Pancreas (tissue), 10 donors: ENCODE measurements at regions not wholly inside any gene's neighbourhood (a gene's known extent, or its start where the extent isn't known, plus 50 kb on each side); places are given as distances from the start of the nearest gene placed in this dataset.

Experiments used
- ATAC-seq, 4 donors: fragments of 200-7000 bp; cut with Tn5 transposase; one replicate each; pipeline versions ENCODE4 v1.8.0 to v1.9.1; 2020; ENCODE audit warnings: mild to moderate bottlenecking in 4 of 4, moderate library complexity in 4 of 4
- DNase-seq, 6 donors: peaks; one replicate each; pipeline ENCODE4 v3.0.0-alpha.2; 2020
- FAIRE-seq: peaks from 2 replicates; lab custom pipeline; 2012; peaks lifted over from hg19 to GRCh38; lab: Jason Lieb, UNC
- H3K27ac ChIP-seq, 4 donors: fragments of 200-600 bp; sonication (generic); 1 replicate in 3 of 4; 2 replicates in 1 of 4; pipeline versions ENCODE4 v1.5.0 to v1.8.0; 2020
- H3K27me3 ChIP-seq, 4 donors: fragments of 200-600 bp; one replicate each; pipeline ENCODE4 v1.8.0; 2021
- H3K36me3 ChIP-seq, 3 donors: fragments of 200-600 bp; sonication (generic) in 1 of 3; one replicate each; pipeline versions ENCODE4 v1.5.0 to v1.8.0; 2020 to 2021
- H3K4me1 ChIP-seq, 3 donors: fragments of 200-600 bp; one replicate each; pipeline ENCODE4 v1.8.0; 2021
- H3K4me3 ChIP-seq, 4 donors: fragments of 200-600 bp; sonication (generic) in 2 of 4; one replicate each; pipeline versions ENCODE4 v1.5.0 to v1.8.0; 2020 to 2021
- H3K9me3 ChIP-seq, 4 donors: fragments of 200-600 bp; one replicate each; pipeline ENCODE4 v1.8.0; 2021
- WGBS, 2 donors: extraction: QIAGEN DNeasy Blood & Tissue Kit; methylation state at CpG; one replicate each; pipeline ENCODE4 v1.1.7; 2013; 5-methylcytosine and 5-hydroxymethylcytosine counted together
- intact Hi-C, 3 donors: fragments of 100-400 bp; cut with DNase I; formaldehyde crosslinking; loops; one replicate each; pipeline versions ENCODE4 v1.11.1 to v1.14.2; 2022
- TF ChIP-seq, protein P1 (sequence below), 4 donors: fragments of 200-600 bp; sonication (generic) in 3 of 4; IDR thresholded peaks; one replicate each; pipeline versions ENCODE4 v1.5.0 to v1.8.0; 2021; ENCODE audit warnings: antibody characterized with exemption in 4 of 4
- donor health status: healthy with polysubstance abuse.
- donor health status: DM: no; HTN: no; CAD: no; lungs with moderate emphysema.
- donor health status: DM: no; HTN: no; CAD: no.
- donor health status: control.
- donor health status: control.
- donor health status: Bipolar disorder and iron deficiency.
- donor health status: DM: yes; HTN: yes; CAD: no.
- donor health status: DM: no; HTN: no; CAD: no.
- donor health status: DM: no; HTN: no; CAD: no.
- donor health status: DM: yes; HTN: yes; CAD: no.

GRCh38 chr10:6964543-6964942, 384.5 kb upstream of the PRKCQ start:
- TF ChIP-seq, protein P1, sequence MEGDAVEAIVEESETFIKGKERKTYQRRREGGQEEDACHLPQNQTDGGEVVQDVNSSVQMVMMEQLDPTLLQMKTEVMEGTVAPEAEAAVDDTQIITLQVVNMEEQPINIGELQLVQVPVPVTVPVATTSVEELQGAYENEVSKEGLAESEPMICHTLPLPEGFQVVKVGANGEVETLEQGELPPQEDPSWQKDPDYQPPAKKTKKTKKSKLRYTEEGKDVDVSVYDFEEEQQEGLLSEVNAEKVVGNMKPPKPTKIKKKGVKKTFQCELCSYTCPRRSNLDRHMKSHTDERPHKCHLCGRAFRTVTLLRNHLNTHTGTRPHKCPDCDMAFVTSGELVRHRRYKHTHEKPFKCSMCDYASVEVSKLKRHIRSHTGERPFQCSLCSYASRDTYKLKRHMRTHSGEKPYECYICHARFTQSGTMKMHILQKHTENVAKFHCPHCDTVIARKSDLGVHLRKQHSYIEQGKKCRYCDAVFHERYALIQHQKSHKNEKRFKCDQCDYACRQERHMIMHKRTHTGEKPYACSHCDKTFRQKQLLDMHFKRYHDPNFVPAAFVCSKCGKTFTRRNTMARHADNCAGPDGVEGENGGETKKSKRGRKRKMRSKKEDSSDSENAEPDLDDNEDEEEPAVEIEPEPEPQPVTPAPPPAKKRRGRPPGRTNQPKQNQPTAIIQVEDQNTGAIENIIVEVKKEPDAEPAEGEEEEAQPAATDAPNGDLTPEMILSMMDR (IDR thresholded peaks at IDR 0.05): no peak
- no peak for ATAC-seq
- no peak overlapping the region for H3K4me3 ChIP-seq
- 32 to 63% methylated on average over 4 of the region's 4 CpGs for WGBS, 2 donors
- no peaks in the 10 kb centered on the region for H3K4me1 ChIP-seq
- FAIRE-seq: no peak
- intact Hi-C loops: no loop called here
- H3K27ac ChIP-seq: no peak overlapping the region
- no peak for DNase-seq
- no peaks in the 10 kb centered on the region for H3K9me3 ChIP-seq
- H3K27me3 ChIP-seq: no peaks in the 10 kb centered on the region
- H3K36me3 ChIP-seq: no peaks in the 10 kb centered on the region

DNA sequence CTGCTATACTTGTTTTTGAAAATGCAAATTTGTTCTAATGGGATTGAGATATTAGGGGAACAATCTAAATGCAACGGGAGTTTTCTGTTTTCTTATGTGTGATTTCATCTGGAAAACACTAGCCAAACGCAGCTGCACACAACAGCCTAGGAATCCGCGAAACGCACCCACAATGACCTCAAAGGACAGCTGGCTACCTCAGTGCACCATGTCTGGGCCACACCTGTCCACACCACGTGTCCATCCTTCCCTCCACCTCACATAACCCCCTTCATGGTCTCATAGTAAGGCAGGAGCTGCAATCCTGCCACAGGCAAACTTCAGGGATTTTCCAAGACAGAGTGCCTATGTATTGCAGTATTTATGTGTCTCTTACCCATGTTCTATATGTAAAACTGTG, 382.5 kb upstream of the PRKCQ start:
- H3K4me3 ChIP-seq: no peak overlapping the region
- TF ChIP-seq, protein P1 (IDR thresholded peaks at IDR 0.05): no peak
- WGBS, 2 donors: 60 to 71% methylated on average over 6 of the region's 6 CpGs
- no peaks in the 10 kb centered on the region for H3K27me3 ChIP-seq
- no peak for FAIRE-seq
- no peak overlapping the region for H3K27ac ChIP-seq
- no peak for DNase-seq
- no peaks in the 10 kb centered on the region for H3K36me3 ChIP-seq
- H3K4me1 ChIP-seq: no peaks in the 10 kb centered on the region
- intact Hi-C loops: no loop called here
- no peak for ATAC-seq
- no peaks in the 10 kb centered on the region for H3K9me3 ChIP-seq

- ATAC-seq: no peak
These were observed 378.6 kb upstream of the PRKCQ start for GRCh38 chr10:6958711-6959110.

GRCh38 chr10:6958254-6958653, 378.2 kb upstream of the PRKCQ start:
- intact Hi-C loops: no loop called here
- 11 to 15% methylated on average over 1 of the region's 1 CpG for WGBS, 2 donors
- ATAC-seq: peak in 1 of 4 donors; percentile 49
- no peaks in the 10 kb centered on the region for H3K27me3 ChIP-seq
- H3K4me3 ChIP-seq: no peak overlapping the region
- H3K9me3 ChIP-seq: no peaks in the 10 kb centered on the region
- H3K36me3 ChIP-seq: no peaks in the 10 kb centered on the region
- no peak overlapping the region for H3K27ac ChIP-seq
- no peaks in the 10 kb centered on the region for H3K4me1 ChIP-seq
- FAIRE-seq: no peak
- no peak for DNase-seq
- TF ChIP-seq, protein P1 (IDR thresholded peaks at IDR 0.05): no peak

More at GRCh38 chr10:6958711-6959110, 378.6 kb upstream of the PRKCQ start:
- H3K9me3 ChIP-seq: no peaks in the 10 kb centered on the region
- 71 to 91% methylated on average over 1 of the region's 1 CpG for WGBS, 2 donors
- no peak for DNase-seq
- no peaks in the 10 kb centered on the region for H3K36me3 ChIP-seq
- FAIRE-seq: no peak
- H3K27me3 ChIP-seq: no peaks in the 10 kb centered on the region
- H3K4me1 ChIP-seq: no peaks in the 10 kb centered on the region
- H3K27ac ChIP-seq: no peak overlapping the region
- intact Hi-C loops: no loop called here
- TF ChIP-seq, protein P1 (IDR thresholded peaks at IDR 0.05): no peak
- H3K4me3 ChIP-seq: no peak overlapping the region

DNA sequence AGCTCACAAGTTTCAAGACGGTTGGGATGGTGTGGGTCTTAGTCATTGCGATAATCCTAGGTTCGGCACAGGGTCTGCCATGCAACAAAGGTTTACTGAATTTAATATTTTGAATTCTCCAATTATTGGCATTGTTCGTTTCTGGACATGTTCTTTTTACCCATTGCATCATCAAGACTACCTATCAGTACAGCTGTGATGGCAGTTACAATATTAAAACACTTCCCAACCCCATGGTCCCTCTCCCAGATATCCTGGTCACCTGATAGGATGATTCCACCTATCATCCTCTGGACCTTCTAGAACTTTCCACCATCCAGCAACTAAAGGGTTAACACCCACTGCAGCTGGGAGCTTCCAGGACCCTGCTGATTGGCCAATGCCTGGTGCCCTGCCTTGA, 377.8 kb upstream of the PRKCQ start:
- H3K27me3 ChIP-seq: no peaks in the 10 kb centered on the region
- ATAC-seq (no peak), DNase-seq (no peak), FAIRE-seq (no peak)
- TF ChIP-seq, protein P1 (IDR thresholded peaks at IDR 0.05): no peak
- H3K4me1 ChIP-seq: no peaks in the 10 kb centered on the region
- H3K9me3 ChIP-seq: no peaks in the 10 kb centered on the region
- WGBS, 2 donors: 64 to 80% methylated on average over 4 of the region's 4 CpGs
- no peaks in the 10 kb centered on the region for H3K36me3 ChIP-seq
- no peak overlapping the region for H3K4me3 ChIP-seq
- H3K27ac ChIP-seq: no peak overlapping the region
- intact Hi-C loops: no loop called here
